GM18520 (cell line): ENCODE measurements at regions not wholly inside any gene's neighbourhood (a gene's known extent, or its start where the extent isn't known, plus 50 kb on each side); places are given as distances from the start of the nearest gene placed in this dataset.

ENCODE experiments used
- ATAC-seq: cut with Tn5 transposase; IDR thresholded peaks from one replicate; pipeline ENCODE4 v1.9.1; 2021; ENCODE audit not compliant: unreplicated experiment

GRCh38 chr12:43099691-43100163, 452.3 kb downstream of the ADAMTS20 start:
- no peak for ATAC-seq

DNA sequence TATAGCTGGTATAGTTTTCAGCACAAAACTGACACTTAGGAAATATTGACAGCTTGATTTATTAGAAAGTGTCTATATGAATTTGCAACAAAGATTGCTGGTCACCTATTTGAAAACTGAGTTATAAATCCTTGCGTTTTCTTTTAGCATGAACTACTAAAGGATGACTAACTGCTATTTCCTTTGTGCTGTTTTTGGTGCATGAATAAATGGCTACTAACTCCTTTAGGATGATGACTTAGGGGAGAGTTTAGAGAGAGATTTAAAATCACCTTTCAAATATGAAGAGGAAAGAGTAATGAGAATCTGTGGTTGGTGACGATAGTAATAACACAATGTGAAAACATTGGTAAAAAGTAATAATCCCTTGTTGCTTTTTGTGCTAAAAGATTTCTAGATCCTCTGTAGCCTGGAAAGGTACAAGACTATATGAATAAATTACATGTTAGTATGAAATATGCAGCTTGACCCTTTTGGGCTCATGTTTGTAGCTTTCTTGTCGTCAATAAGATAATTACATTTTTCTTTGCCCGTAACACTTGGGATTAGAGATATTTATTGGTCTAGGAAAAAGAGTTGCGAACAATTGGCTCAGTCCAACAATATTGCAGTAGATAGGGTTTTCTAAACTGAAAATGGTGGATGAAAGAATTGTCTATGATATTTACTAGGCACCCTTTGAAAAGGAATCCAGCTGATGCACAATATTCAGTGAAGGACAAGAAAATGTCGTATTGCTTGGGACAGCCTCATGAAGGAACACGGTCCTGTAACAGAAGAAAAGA, 453.0 kb downstream of the ADAMTS20 start:
- ATAC-seq: no peak

DNA sequence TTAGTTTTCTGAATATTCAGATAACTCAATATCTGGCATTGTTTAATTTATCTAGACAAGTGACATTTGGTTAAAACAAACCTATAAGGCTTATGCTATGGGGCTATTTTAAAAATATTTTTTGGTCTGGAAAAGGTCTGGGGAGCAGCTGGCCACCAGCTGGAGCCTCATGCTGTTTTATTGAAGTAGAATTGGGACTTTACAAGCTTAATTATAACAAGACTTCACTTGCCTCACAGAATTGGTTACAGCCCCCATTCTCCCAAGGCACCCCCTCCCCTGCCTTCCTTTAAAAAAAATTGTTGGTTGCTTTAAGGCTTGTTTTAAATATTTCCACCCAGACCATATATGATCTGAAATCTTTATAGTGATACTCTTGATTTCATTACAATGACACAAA, 453.9 kb downstream of the ADAMTS20 start:
- no peak for ATAC-seq

- ATAC-seq: no peak
Measured at GRCh38 chr12:43097471-43097870, 454.5 kb downstream of the ADAMTS20 start.

- ATAC-seq: no peak
Measured at GRCh38 chr12:43095669-43096280, 456.2 kb downstream of the ADAMTS20 start.

DNA sequence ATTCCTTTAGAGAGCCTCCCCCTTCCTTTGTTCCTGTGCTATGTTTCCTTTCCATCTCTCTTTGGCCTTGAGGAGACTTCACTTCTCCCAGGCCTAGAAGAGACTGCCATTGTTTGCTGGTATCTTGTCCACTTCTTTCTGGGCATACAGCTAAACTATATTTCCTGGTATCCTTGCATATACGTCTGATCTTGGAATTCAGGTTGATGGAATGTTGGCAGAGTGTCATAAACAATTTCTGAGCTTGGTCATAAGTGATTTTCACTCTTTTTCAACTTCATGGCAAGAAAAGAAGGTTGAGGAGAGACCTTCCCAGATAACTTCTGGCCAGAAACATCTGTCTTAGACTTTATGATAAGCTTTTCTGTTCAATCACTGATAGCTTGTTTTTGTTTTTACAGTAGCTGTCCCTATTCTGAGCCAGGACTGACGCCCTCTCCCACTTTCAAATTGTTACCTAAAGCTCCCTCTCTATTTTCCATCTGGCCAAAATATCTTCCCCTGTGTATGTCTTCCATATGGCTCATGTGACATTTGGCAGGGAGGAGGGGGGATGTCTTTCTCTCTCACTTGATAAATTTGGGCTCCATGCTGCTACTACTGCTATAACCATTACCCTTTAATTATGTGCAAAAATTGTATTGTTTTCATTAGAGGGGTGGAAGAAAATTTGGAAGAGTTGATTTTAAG, 457.0 kb downstream of the ADAMTS20 start:
- ATAC-seq: no peak

GRCh38 chr12:43090981-43091380, 461.0 kb downstream of the ADAMTS20 start:
- no peak for ATAC-seq

DNA sequence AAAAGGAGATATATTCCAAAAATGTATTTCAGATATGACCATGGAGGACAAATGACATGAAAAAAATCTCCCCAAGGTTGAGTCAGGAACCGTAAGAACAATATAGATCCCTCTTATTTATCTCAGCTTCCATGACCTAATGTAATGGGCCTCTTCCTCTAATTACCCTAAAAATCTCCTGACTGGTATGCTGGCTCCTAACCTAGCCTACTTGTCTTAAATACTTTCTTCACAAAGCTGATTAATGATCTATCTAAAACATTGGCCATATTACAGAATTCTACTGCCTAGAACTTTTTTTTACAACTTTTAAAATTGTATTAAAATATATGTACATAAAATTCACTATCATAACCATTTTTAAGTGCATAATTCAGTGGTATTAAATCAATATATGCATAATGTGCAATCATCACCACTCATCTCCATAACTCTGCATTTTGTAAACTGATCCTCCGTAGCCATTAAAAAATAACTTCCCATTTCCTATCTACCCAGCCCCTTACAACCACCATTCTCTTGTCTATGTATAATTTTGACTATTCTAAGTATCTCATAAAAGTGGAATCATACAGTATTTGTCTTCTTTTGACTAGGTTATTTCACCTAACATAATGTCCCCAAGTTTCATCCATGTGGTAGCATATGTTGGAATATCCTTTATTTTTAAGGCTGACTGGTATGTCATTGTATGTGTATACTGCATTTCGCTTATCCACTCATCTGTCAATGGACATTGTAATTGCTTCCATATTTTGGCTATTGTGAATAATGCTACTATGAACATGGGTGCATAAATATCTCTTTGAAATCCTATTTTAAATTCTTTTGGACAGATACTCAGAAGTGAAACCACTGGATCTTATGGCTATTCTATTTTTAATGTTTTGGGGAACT, 464.6 kb downstream of the ADAMTS20 start:
- ATAC-seq: no peak

- ATAC-seq: no peak
Measured at GRCh38 chr12:43079476-43079875, 472.5 kb downstream of the ADAMTS20 start.

DNA sequence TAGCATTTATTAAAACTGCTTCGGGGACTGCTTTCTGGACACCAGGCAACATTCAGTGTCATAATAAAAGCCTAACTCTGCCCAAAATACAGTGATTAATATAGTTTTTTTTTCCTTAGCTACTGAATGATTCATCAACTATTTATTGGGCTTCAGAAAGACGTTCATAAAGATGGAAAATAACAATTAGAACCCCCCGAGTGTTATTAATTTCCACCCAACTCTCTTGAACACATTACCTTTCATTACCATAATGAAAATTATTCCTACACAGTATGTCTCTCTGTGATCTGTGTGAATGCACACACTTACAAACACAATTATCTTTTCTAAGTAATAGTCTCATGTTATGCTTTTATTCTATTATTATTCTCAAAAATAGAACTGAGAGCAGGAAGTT, 473.0 kb downstream of the ADAMTS20 start:
- no peak for ATAC-seq

DNA sequence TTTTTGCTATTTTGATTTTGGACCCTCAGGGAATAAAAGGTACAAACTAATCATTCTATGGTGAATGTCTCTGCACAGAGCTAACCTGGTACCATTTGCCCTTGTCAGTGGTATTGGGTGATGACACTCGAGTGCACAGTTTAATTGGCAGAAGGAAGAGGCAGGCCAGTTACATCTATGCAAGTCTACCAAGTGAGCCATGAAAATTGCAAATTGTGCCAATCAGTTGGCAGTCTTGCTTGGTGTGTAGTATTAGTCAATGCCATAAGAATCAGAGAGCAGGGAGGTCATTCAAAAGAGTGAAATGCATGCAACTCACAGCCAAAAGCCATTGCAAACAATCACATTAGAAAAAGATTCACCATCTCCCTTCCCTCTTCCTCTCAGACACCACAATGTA, 479.6 kb downstream of the ADAMTS20 start:
- ATAC-seq: no peak

GRCh38 chr12:43069768-43070221, 480.2 kb upstream of the PRICKLE1 start:
- no peak for ATAC-seq

DNA sequence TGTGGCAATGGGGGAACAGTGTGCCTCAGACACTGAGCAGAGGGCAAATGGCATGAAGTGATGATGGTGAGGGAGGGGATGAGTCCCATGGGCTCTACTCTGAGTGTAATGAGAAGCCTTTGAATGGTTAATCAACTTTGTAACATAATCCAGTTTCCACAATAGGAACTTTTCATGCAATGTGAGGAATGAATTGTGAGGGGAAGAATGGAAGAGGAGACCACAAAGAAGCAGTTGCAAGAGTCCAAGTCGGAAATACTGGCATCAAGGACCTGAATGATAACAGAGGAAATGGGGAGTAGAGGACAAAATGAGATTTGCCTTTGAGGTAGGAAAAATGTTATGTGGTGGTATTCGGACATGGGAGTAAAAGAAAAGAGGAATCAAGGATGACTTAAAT, 476.9 kb upstream of the PRICKLE1 start:
- ATAC-seq: no peak

GRCh38 chr12:43063650-43064049, 474.1 kb upstream of the PRICKLE1 start:
- no peak for ATAC-seq

DNA sequence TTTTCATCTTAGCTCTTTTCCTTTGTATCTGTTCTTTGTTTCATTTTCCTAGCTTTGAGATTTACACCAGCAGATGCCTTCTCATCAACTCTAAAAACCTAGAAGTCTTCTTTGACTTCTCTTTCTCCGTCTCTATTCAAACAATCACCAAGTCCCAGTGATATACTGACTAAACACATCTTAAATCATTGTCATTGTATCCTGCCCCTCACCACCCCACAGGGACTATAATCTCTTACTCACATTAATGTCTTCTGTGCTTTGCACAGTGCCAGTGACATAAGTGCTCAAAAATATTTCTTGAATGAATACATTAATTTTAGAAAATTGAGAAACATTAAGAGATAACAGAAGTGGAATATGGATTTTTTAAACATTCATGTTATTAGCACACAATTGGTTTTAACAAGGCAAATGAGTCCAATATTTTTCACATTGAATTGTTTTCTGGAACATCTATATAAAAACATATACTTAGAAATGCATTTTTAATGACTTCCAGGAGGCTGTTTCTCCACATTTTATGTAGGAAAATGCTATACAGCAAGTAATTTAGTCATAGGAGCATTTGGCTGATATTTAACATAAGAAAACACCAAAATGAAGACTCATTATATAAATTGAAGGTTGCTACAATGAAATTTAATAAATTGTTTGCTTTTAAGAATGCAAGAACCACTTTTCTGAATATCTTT, 472.8 kb upstream of the PRICKLE1 start:
- ATAC-seq: no peak

DNA sequence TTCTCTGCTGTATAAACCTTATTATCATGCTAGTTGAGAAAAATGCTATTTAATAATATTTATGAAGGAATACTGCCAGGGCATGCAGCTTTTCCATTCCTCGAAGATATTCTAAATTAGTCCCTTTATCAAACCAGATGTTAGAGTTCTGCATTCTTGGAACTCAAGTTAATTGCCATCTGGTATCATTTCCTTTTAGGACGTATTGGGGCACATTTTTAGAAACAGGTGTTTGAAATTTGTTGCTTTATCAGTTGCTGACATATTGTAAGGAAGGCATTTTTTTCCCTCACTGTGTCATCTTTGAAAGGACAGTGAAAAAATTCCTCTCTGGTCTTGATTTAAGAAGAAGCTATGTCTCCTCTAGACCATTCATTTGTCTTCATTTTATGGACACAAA, 471.2 kb upstream of the PRICKLE1 start:
- ATAC-seq: no peak

DNA sequence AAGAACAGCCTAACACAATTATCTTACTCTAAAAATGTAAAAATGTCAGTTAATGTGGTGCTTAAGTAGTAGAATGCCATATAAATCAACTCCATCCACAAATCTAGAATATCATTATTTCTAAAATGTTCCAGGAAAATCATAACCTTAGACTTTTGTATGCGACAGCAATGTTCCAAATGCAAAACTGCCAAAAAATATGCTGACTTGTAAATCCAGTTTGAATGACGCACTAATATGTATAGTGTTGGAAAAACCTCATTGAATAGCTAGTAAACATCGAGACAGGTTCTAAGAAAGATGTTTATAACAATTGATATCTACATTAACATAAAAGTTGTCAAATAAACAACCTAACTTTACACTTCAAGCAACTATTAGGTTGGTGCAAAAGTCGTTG, 469.1 kb upstream of the PRICKLE1 start:
- no peak for ATAC-seq

DNA sequence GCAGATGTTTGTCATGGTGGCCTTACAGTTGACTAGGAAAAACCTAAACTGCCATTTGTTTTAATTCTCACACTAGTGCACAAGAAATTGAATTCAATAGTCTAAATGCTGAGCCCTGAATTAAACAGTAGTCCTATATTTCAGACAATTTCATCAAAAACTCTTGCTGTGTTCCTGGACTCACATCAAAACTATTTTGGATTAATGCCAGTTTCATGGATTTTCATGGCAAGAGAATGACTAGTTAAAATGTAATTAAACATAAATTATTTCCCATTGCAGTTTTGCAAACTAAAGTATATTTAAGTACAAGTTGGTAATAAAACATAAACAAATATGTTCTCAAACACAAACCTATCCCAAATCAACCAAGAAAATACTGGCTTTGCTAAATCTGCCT, 468.0 kb upstream of the PRICKLE1 start:
- no peak for ATAC-seq

- ATAC-seq: no peak
Measured at GRCh38 chr12:43054085-43054484, 464.5 kb upstream of the PRICKLE1 start.

DNA sequence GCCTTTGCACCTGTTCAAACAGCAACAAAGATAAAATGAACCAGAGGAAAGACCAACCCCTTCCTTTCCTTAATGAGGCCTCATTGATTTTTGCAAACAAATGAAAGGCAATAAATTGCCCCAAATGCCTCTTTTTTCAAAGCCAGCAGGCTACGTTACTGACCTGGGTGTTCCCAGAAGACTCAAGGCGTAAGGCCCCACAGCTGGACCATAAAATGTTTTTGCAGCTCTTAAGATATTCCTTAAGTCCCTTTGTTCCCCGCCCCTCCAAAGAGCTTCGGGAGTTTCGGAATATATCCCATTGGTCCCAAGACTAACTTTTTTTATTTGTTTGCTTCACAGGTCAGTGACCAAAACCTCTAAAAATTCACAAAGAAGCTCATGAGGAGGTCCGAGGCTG, 462.9 kb upstream of the PRICKLE1 start:
- ATAC-seq: no peak
